GM18870 (cell line): ENCODE measurements at regions not wholly inside any gene's neighbourhood (a gene's known extent, or its start where the extent isn't known, plus 50 kb on each side); places are given as distances from the start of the nearest gene placed in this dataset.
"Not testable (repeated sequence)": the region's sequence is repeated elsewhere in the genome, so short reads cannot be mapped to it uniquely, and the experiment has no call there.

Experiments
- ATAC-seq: cut with Tn5 transposase; IDR thresholded peaks from one replicate; pipeline ENCODE4 v1.9.1; 2021; ENCODE audit warnings: moderate library complexity; ENCODE audit not compliant: unreplicated experiment

DNA sequence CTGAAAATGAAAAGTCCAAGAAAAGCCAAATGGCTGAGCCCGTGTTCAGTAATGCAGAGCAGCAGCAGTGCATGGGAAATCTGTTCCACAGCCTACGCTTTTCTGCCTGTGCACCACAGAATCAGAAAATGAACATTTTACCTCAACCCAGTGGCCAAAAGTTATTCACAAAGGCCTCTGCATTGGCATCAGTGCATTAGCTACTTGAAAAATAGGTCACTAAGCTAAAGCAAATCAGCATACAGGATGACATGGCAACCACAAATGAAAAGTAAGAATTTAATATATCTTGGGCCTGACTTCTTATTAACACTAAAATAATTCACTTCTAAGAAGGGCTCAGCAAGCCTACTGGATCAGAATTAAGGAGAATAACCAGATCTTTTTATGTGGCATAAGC is 1145.3 kb upstream of the CHAC2 start:
- no peak for ATAC-seq

DNA sequence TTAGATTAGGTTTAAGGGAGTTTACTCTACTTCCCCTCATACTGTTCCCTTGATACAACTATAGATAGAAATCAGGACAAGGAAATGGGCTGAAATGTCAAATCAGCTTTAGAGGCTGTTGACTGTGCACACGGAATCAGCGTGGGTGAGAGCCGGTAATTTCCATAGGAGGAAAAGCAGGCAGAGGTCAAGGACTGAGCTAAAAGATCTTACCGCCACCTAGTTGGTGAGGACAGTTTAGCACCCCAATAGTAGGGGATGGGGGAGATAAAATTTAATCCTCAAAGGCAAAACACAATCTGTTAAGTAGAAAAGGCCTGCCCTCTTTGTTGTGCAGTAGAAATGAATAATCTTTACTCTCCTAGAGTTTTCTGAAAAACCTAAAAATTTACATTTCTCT is 1154.5 kb upstream of the CHAC2 start:
- no peak for ATAC-seq

DNA sequence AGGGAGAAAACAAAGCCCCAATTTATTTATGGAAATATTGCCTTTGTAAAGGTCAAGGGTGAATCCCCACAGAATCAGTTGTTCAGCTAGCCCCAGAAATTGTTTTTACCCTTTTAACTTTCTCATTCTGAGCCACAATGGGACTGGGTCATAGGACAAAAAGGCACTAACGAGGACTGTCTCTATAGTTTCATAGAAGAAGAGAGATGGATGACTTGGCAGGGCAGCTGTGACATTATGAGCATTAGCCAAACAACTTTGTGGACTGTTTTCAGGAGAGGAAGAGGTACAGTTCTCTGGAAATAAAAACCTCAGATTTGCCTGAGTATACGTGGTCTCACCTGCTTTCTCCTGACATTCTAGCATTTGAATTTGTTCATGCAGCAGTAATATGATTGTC is 1155.8 kb upstream of the CHAC2 start:
- ATAC-seq: no peak

DNA sequence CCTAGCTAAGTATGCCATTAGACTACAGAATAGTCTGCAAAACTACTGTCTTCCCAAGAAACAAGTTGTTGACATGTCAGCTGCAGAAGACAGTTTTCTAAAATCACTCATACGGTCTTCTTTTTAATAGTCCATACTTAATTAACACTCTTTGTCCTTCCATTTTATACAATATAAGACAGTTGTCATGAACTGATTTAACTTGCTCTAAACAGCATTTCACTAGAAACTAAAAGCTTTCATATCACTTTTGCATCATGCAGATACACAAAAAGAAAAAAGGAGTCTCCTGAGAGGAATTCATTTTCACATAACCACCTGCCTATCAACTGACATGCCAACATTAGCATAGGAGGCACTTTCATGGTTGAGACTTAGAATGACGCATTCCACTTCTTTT is 1159.6 kb upstream of the CHAC2 start:
- ATAC-seq: no peak

DNA sequence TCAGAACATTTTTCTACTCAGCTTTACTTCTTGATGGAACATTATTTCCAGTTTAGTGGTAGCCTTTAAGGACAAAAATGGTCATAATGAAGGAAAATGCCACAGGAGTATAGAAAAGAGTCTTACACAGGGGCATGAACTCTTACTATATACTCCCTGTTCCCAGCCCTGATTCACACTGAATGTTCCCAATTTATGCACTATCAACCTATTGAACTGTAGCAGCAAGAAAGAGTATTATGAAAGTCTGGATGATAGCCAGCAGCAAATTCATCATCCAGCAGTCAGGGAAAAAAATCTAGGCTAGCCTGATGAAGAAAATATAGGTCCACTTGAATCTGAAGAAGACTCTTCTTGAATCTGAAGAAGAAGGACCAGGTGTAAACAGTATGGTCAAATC is 1170.3 kb upstream of the CHAC2 start:
- no peak for ATAC-seq

DNA sequence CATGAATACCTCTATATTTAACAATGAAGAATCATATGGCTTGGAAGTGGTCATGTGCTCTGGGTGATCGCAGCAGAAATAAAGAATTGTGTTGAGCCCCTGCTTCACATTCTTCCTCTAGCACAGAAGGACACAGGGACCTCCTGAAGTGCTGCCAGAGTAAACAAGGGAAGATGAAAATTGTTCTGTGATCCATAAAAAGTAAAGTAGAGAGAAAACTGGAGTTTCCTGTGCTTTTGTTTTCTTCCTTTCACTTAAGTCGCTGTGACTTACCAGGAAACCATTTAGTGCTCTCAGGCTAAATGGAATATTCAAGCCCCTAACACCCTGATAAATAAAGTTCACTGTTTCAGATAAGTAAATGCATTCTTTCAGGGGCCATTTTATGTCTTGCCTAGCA is 1173.6 kb upstream of the CHAC2 start:
- ATAC-seq: no peak

DNA sequence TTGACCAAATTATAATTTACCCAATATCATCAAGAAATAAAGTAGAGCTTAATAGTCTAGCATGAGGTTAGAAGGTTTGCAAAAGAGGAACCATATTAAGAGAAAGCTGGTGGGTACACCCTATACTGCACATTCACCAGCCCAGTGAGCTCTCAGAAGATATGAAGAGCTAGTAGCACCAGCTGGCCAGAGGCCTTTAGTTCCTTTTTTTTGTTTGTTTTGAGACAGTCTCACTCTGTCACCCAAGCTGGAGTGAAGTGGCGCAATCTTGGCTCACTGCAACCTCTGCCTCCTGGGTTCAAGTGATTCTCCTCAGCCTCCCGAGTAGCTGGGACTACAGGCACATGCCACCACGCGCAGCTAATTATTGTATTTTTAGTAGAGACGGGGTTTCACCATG is 1183.5 kb upstream of the CHAC2 start:
- ATAC-seq: not testable (repeated sequence)

DNA sequence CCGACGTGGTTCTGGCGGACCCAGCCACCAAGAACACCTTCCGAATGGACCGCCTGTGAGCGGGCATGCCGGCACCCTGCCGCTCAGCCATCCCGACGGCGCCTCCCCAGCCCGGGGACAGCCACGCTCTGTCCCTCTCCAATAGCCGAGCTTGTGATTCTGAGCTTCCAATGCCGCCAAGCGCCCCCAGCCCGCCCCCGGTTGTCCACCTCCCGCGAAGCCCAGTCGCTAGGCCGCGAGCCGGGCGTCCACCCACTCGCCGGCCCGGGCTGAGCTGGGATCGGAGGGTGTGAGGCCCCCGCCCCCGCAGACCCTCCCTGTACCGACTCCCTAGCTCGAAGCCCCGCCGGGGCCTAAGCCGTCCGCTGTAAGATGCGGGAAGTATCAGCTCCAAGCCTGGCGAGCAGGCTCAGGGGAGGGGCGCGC is 1195.1 kb upstream of the CHAC2 start:
- ATAC-seq: no peak

DNA sequence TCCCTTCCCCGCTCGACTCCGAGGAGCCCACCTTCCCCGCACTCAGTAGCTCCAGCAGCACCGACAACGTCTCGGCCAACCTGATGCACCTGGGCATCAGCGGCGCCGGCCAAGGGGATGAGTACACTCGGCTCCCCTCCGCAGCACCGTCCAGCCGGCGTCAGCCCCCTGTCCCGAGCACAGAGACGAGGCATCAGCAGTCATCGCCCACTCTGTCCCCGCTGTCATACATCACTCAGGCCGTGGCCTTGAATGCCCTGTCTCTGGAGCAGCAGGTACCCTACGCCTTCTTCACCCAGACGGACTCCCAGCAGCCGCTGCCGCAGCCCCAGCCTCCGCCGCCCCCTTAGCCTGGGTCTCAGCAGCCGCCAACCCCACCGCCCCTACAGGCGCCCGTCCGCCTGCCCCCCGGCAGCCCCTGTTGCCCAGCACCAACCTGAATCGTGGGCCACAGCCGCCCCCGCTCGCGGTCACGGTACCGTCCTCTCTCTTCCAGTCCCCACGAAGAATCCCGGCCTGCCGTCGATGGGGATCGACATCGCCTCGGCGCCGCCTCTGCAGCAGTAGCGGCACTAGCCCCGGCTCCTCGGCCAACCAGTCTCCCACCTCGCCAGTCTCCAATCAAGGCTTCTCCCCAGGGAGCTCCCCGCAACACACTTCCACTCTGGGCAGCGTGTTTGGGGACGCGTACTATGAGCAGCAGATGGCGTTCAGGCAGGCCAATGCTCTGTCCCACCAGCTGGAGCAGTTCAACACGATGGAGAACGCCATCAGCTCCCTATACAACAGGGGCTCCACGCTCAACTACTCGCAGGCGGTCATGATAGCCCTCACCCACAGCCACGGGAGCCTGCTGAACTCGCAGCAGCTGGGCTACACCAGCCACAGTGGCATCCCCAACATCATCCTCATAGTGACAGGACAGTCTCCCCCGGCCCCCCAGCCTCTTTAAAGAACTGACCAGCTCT is 1195.9 kb upstream of the CHAC2 start:
- ATAC-seq: no peak

DNA sequence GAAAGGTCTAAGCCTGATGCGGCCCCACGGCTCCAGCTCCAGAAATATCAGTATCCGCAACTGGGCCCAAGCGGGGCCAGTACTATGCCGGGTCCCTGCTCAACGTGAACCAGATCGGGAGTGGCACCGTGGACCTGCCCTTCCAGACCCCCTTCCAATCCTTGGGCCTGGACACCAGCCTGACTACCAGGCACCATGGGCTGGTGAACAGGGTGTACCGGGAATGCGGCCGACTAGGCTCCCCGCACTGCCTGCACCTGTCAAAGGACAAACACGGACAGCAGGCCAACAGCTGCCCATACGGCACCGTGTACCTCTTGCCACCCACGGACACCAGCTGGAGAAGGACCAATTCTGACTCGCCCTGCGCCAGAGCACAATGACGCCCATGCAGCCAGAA is 1196.9 kb upstream of the CHAC2 start:
- no peak for ATAC-seq

DNA sequence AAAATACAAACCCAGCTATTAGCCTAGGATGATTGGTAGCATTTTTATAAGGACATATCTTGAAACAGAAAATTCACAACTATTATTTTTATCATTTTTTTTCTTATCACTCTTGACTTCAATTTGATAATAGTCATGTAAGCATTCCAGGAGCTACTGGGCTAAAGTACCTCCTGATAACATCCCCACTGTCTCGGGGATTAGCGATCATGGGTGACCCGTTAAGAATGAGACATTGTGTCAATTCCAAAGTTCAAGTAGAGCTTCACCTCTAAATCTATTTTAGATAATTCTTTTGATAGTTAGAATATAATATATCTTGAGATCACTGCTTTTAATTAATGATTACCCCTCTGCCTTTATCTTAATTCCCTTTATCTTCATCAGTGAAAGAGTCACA is 1204.5 kb upstream of the CHAC2 start:
- no peak for ATAC-seq

DNA sequence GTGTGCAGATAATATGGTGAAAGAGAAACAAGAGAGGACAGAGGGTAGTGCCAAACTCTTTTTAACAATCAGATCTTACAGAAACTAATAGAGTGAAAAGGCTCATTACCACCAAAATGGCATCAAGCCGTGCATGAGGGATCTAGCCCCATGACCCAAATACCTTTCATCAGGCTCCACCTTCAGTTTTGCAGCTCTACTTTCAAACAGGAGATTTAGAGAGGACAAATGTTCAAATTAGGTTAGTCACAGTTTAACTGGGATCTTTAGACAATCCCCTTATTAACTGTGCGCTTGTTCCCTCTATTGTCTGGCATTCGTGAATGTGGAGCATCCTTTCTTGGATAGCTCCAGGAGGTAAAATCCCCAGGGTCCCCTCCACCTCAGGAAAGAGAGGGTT is 1209.3 kb upstream of the CHAC2 start:
- ATAC-seq: no peak

DNA sequence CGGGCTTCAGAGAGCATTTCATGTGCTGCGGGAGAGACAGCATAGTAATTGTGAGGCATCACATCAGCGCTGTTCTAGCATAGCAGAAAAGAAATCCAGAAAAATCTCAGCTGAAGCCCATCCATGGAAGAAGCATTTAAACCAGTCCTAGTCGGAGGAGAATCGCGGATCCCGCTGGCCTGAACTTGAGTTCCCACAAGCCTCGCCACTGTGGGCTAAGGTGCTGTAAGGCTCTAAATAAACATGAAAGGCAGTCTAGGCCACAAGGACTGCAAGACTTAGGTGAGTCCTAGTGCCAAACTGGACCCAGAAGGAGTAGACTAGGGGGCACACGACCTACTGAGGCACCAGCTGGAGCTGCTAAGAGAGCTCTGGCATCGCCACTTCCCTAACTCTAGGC is 1225.3 kb upstream of the CHAC2 start:
- no peak for ATAC-seq

DNA sequence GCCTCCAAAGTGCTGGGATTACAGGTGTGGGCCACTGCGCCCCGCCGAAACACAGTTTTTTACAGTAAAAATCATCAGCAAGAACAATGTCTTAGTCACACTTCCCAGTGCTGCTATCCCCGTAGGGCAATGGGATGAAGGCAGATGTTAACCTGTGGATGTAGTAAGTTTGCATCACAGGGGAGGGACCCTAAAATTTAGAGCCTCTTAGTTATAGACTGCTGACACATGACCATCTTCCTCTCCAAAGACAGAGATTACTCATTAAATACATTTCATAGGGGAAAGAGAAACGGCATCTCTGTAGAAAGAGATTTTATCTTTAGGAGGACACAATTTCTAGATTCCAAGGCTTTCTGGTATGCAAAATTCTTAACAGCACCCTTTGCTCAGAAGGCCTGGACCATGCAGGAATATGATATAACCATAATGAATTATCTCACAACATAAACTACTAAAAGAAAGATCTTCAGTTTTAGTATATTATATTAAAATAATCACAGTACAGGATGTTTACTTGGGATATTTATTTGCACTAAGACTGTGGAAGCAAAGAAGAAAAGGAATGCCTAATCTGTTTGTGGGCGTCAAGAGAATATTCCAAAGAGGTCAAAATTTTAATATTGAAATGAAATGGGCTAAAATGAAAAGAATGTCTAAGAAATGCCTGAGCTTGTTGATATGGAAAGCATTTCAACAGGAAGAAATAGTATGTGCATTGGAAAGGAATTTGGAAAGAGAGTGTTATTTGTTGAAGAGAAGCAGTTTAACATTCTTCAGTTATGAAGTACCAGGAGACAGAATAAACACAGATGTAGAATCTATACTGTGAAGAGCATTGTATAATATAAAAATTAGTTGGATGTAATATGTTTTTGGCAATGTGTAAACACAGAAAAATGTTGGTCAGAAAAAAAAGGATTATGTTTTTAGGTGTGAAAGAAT is 1228.3 kb upstream of the CHAC2 start:
- no peak for ATAC-seq

DNA sequence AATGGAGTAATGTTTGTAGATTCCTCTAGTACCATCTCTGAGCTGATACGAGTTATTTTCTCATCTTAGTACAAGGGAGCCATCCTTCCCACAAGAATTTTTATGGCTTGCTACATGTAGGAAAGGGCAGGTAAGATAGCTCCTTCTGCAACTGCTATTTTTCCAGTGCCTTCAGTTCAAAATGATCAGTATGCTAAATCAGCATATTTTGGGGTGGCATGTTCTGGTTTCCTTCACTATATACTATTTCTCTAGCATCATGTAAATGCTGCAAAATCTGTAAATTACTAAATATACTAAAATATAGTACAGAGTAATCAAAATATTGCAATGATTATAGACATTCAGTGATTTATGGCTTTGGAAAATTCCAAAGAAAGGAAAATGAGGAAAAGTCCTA is 1230.0 kb upstream of the CHAC2 start:
- no peak for ATAC-seq

DNA sequence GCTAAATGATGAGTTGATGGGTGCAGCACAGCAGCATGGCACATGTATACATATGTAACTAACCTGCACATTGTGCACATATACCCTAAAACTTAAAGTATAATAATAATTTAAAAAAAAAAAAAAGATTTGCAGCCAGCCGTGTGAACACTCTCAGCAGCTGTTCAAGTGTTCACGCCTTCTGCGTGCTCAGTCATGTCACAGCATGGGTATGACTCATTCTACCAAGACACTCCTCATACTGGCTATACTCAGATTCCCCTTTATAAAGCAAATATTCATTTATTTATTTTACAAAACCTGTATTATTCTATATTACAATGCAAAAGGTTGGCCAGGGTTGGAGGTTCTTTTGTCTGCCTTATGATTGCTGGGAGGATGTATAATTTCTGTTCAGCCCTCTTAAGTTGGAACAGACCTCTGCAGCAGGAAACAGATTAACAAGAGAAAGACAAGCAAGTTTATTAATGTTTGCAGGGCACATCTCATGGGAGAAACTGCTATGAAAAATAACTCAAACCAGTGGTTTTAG is 1230.6 kb upstream of the CHAC2 start:
- ATAC-seq: no peak

DNA sequence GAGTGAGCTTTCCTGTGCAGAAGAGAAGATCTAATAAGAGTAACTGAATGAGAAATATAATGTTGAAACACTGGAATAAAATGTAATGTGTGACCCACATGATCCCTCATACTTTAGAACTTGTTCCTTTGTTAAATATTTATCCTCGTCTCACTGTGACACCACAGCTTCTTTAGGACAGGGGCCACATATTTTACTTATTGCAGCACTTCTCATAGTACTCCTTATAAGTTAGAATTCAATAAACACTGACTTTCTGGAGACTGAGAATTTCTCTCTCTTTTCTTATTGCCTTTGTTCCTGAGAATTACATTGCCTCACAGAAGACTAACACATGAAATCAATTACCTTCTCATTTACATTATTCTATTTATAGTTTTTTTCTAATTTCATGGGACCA is 1234.6 kb upstream of the CHAC2 start:
- ATAC-seq: no peak

DNA sequence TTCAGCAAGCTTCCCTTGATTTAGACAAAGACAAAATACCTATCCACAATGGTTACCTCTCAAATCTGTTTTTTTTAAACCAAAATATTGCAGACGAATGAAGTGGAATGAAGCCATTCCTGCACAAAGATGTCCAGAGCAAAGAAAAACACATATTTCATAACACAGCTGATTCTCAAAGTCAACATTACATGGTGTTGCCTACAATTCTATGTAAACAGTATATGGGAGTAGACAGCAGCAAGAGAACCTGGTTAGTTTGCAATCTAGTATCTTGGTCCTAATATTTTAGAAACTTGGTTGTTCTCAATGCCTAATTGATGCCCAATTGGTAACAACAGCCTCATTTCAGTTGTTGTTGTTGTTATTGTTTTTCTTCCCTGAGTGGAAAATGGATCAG is 1240.9 kb upstream of the CHAC2 start:
- no peak for ATAC-seq

DNA sequence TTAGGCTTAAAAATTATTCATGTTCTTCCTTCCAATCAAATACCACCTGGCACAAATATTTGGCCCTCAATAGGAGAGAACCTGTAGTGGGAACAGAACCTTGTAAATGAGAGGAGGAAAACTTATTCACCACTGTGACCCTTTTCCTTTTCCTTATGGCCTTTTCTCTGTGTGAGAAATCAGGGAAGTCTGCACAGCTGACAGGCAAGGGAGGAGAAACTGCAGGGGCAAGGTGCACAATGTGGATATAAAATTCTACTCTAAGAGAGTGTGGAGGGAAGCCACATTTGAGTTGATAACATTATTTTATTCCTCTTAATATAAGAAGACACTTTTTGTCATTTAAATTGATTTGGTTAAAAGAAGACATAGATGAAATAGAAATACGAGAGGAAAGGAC is 1247.0 kb upstream of the CHAC2 start:
- no peak for ATAC-seq

DNA sequence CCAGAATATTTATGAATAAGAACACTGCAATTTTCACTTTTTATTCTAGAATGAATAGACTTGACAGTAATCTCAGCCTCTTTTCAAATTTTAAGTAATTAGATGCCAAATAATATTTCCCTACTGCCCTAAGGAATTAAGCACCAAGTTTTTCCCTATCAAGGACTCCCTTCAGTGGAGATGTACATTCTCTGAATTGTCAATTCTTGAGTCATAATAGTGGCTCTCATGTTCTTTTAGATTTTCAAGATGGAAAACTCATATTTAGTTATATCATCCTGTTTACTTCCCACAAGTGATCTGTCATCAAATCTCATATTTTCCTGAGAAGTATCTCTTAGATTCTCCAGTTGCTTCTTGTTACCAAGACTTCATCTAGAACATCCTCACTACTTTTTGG is 1248.9 kb upstream of the CHAC2 start:
- ATAC-seq: no peak

DNA sequence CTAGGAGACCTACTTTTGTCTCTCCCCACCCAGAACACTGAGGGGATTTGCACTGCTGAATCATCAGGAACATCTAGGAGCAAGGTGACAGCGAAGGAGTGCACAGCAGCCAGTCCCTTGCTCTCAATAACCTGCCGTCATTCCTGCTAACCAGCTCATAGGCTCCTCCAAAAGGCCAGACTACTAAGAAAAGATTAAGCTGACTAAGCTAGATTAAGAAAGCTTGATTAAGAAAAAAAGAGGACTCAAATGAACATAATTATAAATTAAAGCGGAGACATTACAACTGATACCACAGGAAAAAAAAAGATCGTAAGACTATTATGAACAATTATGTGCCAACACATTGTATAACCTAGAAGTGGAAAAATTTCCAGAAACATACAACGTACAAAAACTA is 1254.8 kb upstream of the CHAC2 start:
- ATAC-seq: no peak

DNA sequence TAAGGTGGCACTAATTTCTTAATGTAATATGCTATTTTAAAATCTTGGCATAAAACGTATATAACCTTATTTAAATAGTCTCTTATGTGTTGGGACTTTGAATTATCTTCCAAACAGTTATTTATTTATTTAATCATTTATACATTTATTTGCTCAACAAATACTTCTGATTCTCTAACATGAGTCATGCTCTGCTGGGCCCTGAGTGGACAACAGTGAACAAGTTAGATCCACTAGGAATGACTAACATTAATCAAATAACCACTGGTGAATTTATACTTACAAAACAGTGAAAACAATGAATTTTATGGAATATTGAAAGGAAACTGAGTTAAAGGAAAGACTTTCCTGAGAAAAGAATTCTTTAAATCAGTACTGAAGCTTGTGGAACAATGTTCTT is 1257.2 kb upstream of the CHAC2 start:
- ATAC-seq: no peak
